K562 (cell line): ENCODE measurements at regions not wholly inside any gene's neighbourhood (a gene's known extent, or its start where the extent isn't known, plus 50 kb on each side); places are given as distances from the start of the nearest gene placed in this dataset.

Source experiments
- ATAC-seq: fragments of 200-7000 bp; cut with Tn5 transposase; 3 replicates; pipeline ENCODE4 v1.9.1; 2020; ENCODE audit warnings: moderate library complexity
- BruUV-seq: library from RNA; stranded (reverse); fragments of 400-500 nt; replicated peaks from 2 replicates; lab custom pipeline; 2021; lab: Mats Ljungman, UMichigan
- CTCF ChIA-PET: fragments of 300-600 bp; formaldehyde crosslinking; extraction: SDS; loops from one replicate; lab custom pipeline; 2021; ENCODE audit warnings: low intra/inter-chr PET ratio; lab: Yijun Ruan, JAX
- POLR2A ChIA-PET: fragments of 300-600, 350-650 bp; sonication (Branson Sonifier 250); formaldehyde crosslinking; extraction: SDS; loops from one replicate; lab custom pipeline; 2021; ENCODE audit warnings: antibody characterized with exemption, inconsistent platforms; lab: Yijun Ruan, JAX
- DNase-seq, 4 experiments: peaks; one replicate each; pipeline versions ENCODE4 v3.0.0 to v3.0.0-alpha.2; 2011 to 2018; ENCODE audit warnings: low spot score in 3 of 4, mixed read lengths in 3 of 4; ENCODE audit errors: extremely low read depth in 1 of 4
- FAIRE-seq: peaks from 2 replicates; lab custom pipeline; 2011; peaks lifted over from hg19 to GRCh38; lab: Jason Lieb, UNC
- H2AFZ ChIP-seq: 2 replicates; pipeline ENCODE4 v1.6.0; 2011; ENCODE audit warnings: low read depth, low read length, control low read depth, inconsistent platforms
- H3K27ac ChIP-seq: fragments of 200-600 bp; 3 replicates; pipeline ENCODE4 v1.8.0; 2011; ENCODE audit warnings: low read depth, mild to moderate bottlenecking, control low read depth, inconsistent platforms, low read length, moderate library complexity, mixed read lengths; ENCODE audit errors: extremely low read depth
- H3K27me3 ChIP-seq, 2 experiments: fragments of 300-600 bp in 1 of 2; 2 replicates in 1 of 2; 3 replicates in 1 of 2; pipeline versions ENCODE4 v1.6.0 to v1.8.0; 2011; ENCODE audit warnings: inconsistent platforms in 2 of 2, low read length in 2 of 2, mild to moderate bottlenecking in 1 of 2, mixed read lengths in 1 of 2, moderate library complexity in 1 of 2; ENCODE audit not compliant: control insufficient read depth in 2 of 2, insufficient read depth in 2 of 2
- H3K36me3 ChIP-seq: fragments of 300-600 bp; 3 replicates; pipeline ENCODE4 v1.8.0; 2011; ENCODE audit warnings: mild to moderate bottlenecking, low read length, inconsistent platforms; ENCODE audit not compliant: control insufficient read depth, insufficient read depth
- H3K4me1 ChIP-seq, 2 experiments: fragments of 200-600 bp in 1 of 2; replicated peaks in 1 of 2; 2 replicates in 1 of 2; 3 replicates in 1 of 2; pipeline versions ENCODE4 v1.5.1 to v1.8.0; 2011; ENCODE audit warnings: inconsistent platforms in 2 of 2, low read length in 2 of 2, mild to moderate bottlenecking in 1 of 2, mixed read lengths in 1 of 2, moderate library complexity in 1 of 2; ENCODE audit not compliant: control insufficient read depth in 2 of 2, insufficient read depth in 2 of 2
- H3K4me2 ChIP-seq: 2 replicates; pipeline ENCODE4 v1.6.1; 2011; ENCODE audit warnings: low read length, control low read depth, inconsistent platforms, mixed read lengths; ENCODE audit not compliant: insufficient read depth
- H3K4me3 ChIP-seq: fragments of 200-600 bp; sonication (generic), shearing (Covaris generic); 2 replicates; pipeline ENCODE4 v1.5.1; 2016; ENCODE audit warnings: control low read depth, inconsistent platforms
- H3K79me2 ChIP-seq: fragments of 200-600 bp; 3 replicates; pipeline ENCODE4 v1.8.0; 2011; ENCODE audit warnings: low read length, inconsistent platforms; ENCODE audit not compliant: control insufficient read depth, insufficient read depth
- H3K9ac ChIP-seq, 2 experiments: 2 replicates each; pipeline versions ENCODE4 v1.6.0 to v1.6.1; 2011; ENCODE audit warnings: low read depth in 2 of 2, low read length in 2 of 2, control low read depth in 1 of 2, inconsistent platforms in 1 of 2, mild to moderate bottlenecking in 1 of 2, mixed read lengths in 1 of 2; ENCODE audit not compliant: insufficient read depth in 1 of 2
- H3K9me1 ChIP-seq: one replicate; pipeline ENCODE4 v1.6.0; 2011; ENCODE audit warnings: inconsistent platforms, mild to moderate bottlenecking, low read length, moderate library complexity; ENCODE audit not compliant: control insufficient read depth, insufficient read depth
- H3K9me3 ChIP-seq: replicated peaks from 2 replicates; pipeline ENCODE4 v1.5.1; 2011; ENCODE audit warnings: low read depth, low read length, inconsistent platforms; ENCODE audit not compliant: control insufficient read depth, insufficient read depth
- H4K20me1 ChIP-seq: replicated peaks from 2 replicates; pipeline ENCODE4 v1.6.1; 2011; ENCODE audit warnings: low read length, inconsistent platforms, mixed read lengths; ENCODE audit not compliant: control insufficient read depth, insufficient read depth
- ARID1B ChIP-seq: fragments of 450-650 bp; IDR thresholded peaks from 2 replicates; pipeline ENCODE4 v1.6.1; 2016; ENCODE audit warnings: antibody characterized with exemption, mild to moderate bottlenecking, inconsistent platforms
- DPF2 ChIP-seq: fragments of 450-650 bp; IDR thresholded peaks from 2 replicates; pipeline ENCODE4 v1.6.1; 2016
- HDAC2 ChIP-seq: fragments of 450-650 bp; IDR thresholded peaks from 2 replicates; pipeline ENCODE4 v1.6.1; 2016; ENCODE audit warnings: mild to moderate bottlenecking
- HMGN3 ChIP-seq: IDR thresholded peaks from 2 replicates; pipeline ENCODE4 v1.6.1; 2011; ENCODE audit warnings: borderline replicate concordance, low read depth, mild to moderate bottlenecking, mixed read lengths, low read length; ENCODE audit not compliant: insufficient read length; ENCODE audit errors: extremely low read depth
- KDM5B ChIP-seq: fragments of 200-600 bp; sonication (generic); IDR thresholded peaks from 2 replicates; pipeline ENCODE4 v1.6.1; 2012; ENCODE audit warnings: low read depth, mild to moderate bottlenecking, moderate library complexity, low read length, control low read depth, inconsistent platforms; ENCODE audit not compliant: insufficient replicate concordance
- MEIS2 ChIP-seq: fragments of 450-650 bp; IDR thresholded peaks from 2 replicates; pipeline ENCODE4 v1.6.1; 2014; ENCODE audit warnings: mild to moderate bottlenecking; ENCODE audit not compliant: partially characterized antibody
- MTA1 ChIP-seq: fragments of 450-650 bp; IDR thresholded peaks from 2 replicates; pipeline ENCODE4 v1.6.1; 2017; ENCODE audit warnings: borderline replicate concordance
- OTX1 ChIP-seq: fragments of 450-650 bp; formaldehyde crosslinking; IDR thresholded peaks from 2 replicates; pipeline ENCODE4 v1.4.0; 2022; ENCODE audit warnings: mild to moderate bottlenecking
- RCOR1 ChIP-seq, 2 experiments: IDR thresholded peaks; 2 replicates each; pipeline ENCODE4 v1.6.1; 2012; ENCODE audit warnings: low read depth in 2 of 2, low read length in 2 of 2, borderline replicate concordance in 1 of 2, improper control_type of control experiment in 1 of 2
- ZKSCAN3 ChIP-seq: fragments of 250-450 bp; sonication (Bioruptor Pico); IDR thresholded peaks from 2 replicates; pipeline ENCODE4 v1.4.0; 2020
- in situ Hi-C: fragments of 300-500 bp; cut with MboI; formaldehyde crosslinking; loops from 4 replicates; pipeline ENCODE4 v1.15.0; 2018; ENCODE audit warnings: inconsistent platforms, mixed read lengths
- intact Hi-C: fragments of 100-400 bp; cut with micrococcal nuclease; formaldehyde crosslinking; loops from 2 replicates; pipeline ENCODE4 v1.14.2; 2022
- TF ChIP-seq, protein P1 (sequence below): fragments of 450-650 bp; IDR thresholded peaks from 2 replicates; pipeline ENCODE4 v1.6.1; 2016; ENCODE audit warnings: low read depth
- TF ChIP-seq, protein P2 (sequence below), 2 experiments: fragments of 450-650 bp; IDR thresholded peaks; 2 replicates each; pipeline ENCODE4 v1.6.1; 2016
- TF ChIP-seq, protein P3 (sequence below): fragments of 250-450 bp; sonication (Bioruptor Pico); IDR thresholded peaks from 2 replicates; pipeline ENCODE4 v1.8.0; 2021; ENCODE audit warnings: borderline replicate concordance, mild to moderate bottlenecking, moderate library complexity; ENCODE audit not compliant: poor library complexity, severe bottlenecking

- Histone ChIP-seq H3K9me3 (no peaks in the 10 kb centered on the region), H3K4me1 (peaks cover 4 to 33% of the 10 kb centered on the region in 2 experiments; a peak in 4 of 5 replicates), H3K36me3 (no peaks in the 10 kb centered on the region), H3K9ac (no peak overlapping the region), H4K20me1 (no peaks in the 10 kb centered on the region), H3K4me3 (no peak overlapping the region), H3K27me3 (no peaks in the 10 kb centered on the region), H2AFZ (peak overlapping the region; percentile 34; the same call in 1 of the 2 replicates), H3K4me2 (no peak overlapping the region; the same call in 1 of the 2 replicates), H3K79me2 (no peaks in the 10 kb centered on the region), H3K9me1 (no peaks in the 10 kb centered on the region), H3K27ac (no peak overlapping the region; the same call in 2 of the 3 replicates)
- BruUV-seq, result no TSS peak
- intact Hi-C loops (loop anchor here (10.0 kb wide), 1 partner anchor 116 kb away; no protein-coding TSS in a partner anchor), in situ Hi-C loops (no loop called here)
- CTCF ChIA-PET, result no interaction called here
- POLR2A ChIA-PET, result interaction anchor here (0.5 kb wide), 1 partner anchor 105 kb away, joined by 3 read pairs; no protein-coding TSS in a partner anchor
- ATAC-seq (no peak; the same call in 2 of the 3 replicates), FAIRE-seq (peak; percentile 29), DNase-seq (peak in 1 of 4 experiments; percentile 25)
- TF ChIP-seq, protein P1, sequence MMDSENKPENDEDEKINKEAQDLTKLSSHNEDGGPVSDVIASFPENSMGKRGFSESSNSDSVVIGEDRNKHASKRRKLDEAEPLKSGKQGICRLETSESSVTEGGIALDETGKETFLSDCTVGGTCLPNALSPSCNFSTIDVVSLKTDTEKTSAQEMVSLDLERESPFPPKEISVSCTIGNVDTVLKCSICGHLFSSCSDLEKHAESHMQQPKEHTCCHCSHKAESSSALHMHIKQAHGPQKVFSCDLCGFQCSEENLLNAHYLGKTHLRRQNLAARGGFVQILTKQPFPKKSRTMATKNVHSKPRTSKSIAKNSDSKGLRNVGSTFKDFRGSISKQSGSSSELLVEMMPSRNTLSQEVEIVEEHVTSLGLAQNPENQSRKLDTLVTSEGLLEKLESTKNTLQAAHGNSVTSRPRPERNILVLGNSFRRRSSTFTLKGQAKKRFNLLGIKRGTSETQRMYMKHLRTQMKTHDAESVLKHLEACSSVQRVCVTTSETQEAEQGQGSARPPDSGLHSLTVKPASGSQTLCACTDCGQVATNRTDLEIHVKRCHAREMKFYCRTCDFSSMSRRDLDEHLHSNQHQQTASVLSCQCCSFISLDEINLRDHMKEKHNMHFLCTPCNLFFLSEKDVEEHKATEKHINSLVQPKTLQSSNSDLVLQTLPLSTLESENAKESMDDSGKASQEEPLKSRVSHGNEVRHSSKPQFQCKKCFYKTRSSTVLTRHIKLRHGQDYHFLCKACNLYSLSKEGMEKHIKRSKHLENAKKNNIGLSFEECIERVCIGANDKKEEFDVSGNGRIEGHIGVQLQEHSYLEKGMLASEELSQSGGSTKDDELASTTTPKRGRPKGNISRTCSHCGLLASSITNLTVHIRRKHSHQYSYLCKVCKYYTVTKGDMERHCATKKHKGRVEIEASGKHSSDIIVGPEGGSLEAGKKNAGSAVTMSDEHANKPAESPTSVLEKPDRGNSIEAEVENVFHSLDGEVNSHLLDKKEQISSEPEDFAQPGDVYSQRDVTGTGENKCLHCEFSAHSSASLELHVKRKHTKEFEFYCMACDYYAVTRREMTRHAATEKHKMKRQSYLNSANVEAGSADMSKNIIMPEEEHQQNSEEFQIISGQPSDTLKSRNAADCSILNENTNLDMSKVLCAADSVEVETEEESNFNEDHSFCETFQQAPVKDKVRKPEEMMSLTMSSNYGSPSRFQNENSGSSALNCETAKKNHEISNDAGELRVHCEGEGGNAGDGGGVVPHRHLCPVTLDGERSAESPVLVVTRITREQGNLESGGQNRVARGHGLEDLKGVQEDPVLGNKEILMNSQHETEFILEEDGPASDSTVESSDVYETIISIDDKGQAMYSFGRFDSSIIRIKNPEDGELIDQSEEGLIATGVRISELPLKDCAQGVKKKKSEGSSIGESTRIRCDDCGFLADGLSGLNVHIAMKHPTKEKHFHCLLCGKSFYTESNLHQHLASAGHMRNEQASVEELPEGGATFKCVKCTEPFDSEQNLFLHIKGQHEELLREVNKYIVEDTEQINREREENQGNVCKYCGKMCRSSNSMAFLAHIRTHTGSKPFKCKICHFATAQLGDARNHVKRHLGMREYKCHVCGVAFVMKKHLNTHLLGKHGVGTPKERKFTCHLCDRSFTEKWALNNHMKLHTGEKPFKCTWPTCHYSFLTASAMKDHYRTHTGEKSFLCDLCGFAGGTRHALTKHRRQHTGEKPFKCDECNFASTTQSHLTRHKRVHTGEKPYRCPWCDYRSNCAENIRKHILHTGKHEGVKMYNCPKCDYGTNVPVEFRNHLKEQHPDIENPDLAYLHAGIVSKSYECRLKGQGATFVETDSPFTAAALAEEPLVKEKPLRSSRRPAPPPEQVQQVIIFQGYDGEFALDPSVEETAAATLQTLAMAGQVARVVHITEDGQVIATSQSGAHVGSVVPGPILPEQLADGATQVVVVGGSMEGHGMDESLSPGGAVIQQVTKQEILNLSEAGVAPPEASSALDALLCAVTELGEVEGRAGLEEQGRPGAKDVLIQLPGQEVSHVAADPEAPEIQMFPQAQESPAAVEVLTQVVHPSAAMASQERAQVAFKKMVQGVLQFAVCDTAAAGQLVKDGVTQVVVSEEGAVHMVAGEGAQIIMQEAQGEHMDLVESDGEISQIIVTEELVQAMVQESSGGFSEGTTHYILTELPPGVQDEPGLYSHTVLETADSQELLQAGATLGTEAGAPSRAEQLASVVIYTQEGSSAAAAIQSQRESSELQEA, result no peak
- no peak for TF ChIP-seq OTX1 (CRISPR knock-in tag)
- TF ChIP-seq, protein P2, sequence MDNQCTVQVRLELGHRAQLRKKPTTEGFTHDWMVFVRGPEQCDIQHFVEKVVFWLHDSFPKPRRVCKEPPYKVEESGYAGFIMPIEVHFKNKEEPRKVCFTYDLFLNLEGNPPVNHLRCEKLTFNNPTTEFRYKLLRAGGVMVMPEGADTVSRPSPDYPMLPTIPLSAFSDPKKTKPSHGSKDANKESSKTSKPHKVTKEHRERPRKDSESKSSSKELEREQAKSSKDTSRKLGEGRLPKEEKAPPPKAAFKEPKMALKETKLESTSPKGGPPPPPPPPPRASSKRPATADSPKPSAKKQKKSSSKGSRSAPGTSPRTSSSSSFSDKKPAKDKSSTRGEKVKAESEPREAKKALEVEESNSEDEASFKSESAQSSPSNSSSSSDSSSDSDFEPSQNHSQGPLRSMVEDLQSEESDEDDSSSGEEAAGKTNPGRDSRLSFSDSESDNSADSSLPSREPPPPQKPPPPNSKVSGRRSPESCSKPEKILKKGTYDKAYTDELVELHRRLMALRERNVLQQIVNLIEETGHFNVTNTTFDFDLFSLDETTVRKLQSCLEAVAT (IDR thresholded peaks at IDR 0.05), result 0 out of 4 replicates have a peak, but pooled peaks of 1 of the 2 experiments have one; percentile 32
- 0 out of 2 replicates have a peak, but pooled peaks have one; percentile 31 for TF ChIP-seq MTA1
- peak; percentile 77 for TF ChIP-seq ARID1B
- TF ChIP-seq HMGN3, result no peak
- TF ChIP-seq HDAC2, result peak; percentile 29; the same call in 1 of the 2 replicates
- peak in 1 of 2 experiments; percentile 62; a peak in 2 of 4 replicates for TF ChIP-seq RCOR1 (IDR thresholded peaks at IDR 0.05; ENCODE audit: borderline replicate concordance in 1 of 2, low read depth in 2 of 2, low read length in 2 of 2)
- TF ChIP-seq MEIS2, result peak; percentile 73
- TF ChIP-seq, protein P3, sequence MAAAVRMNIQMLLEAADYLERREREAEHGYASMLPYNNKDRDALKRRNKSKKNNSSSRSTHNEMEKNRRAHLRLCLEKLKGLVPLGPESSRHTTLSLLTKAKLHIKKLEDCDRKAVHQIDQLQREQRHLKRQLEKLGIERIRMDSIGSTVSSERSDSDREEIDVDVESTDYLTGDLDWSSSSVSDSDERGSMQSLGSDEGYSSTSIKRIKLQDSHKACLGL (CRISPR knock-in tag), result no peak
- no peak for TF ChIP-seq ZKSCAN3 (CRISPR knock-in tag)
- TF ChIP-seq KDM5B, result no peak
- peak; percentile 65; the same call in 1 of the 2 replicates for TF ChIP-seq DPF2
These were observed 231.2 kb upstream of the ADAMTS9 start for GRCh38 chr3:64918989-64919388.
